Fibroblast of villous mesenchyme (primary cell): ENCODE measurements at regions not wholly inside any gene's neighbourhood (a gene's known extent, or its start where the extent isn't known, plus 50 kb on each side); places are given as distances from the start of the nearest gene placed in this dataset.
"Not testable (repeated sequence)": the region's sequence is repeated elsewhere in the genome, so short reads cannot be mapped to it uniquely, and the experiment has no call there.

ENCODE experiments used
- DNase-seq: peaks from one replicate; pipeline ENCODE4 v3.0.0-alpha.2; 2010; ENCODE audit warnings: low read depth
- H3K4me3 ChIP-seq: 2 replicates; pipeline ENCODE4 v1.5.1; 2011; ENCODE audit warnings: low read depth, mild to moderate bottlenecking, low read length
- CTCF ChIP-seq: IDR thresholded peaks from 2 replicates; pipeline ENCODE4 v1.5.1; 2012; ENCODE audit warnings: low read depth, mild to moderate bottlenecking, low read length; ENCODE audit not compliant: insufficient read depth

- not testable (repeated sequence) for DNase-seq, H3K4me3 ChIP-seq
Observed at GRCh38 chr11:4315292-4315691, 52.9 kb downstream of the OR52B4 start.

- not testable (repeated sequence) for H3K4me3 ChIP-seq, DNase-seq
Observed at GRCh38 chr11:4277225-4277624, 91.0 kb downstream of the OR52B4 start.

- not testable (repeated sequence) for DNase-seq, H3K4me3 ChIP-seq
Observed at GRCh38 chr11:4251085-4251484, 117.1 kb downstream of the OR52B4 start.

GRCh38 chr11:4249475-4249874, 118.7 kb downstream of the OR52B4 start:
- not testable (repeated sequence) for H3K4me3 ChIP-seq, DNase-seq

GRCh38 chr11:4237771-4238170, 130.4 kb downstream of the OR52B4 start:
- H3K4me3 ChIP-seq, DNase-seq: not testable (repeated sequence)

- DNase-seq, H3K4me3 ChIP-seq: not testable (repeated sequence)
Observed at GRCh38 chr11:4218857-4219256, 124.3 kb downstream of the RRM1 start.

- DNase-seq = no peak
- H3K4me3 ChIP-seq = no peak overlapping the region
- no peak for TF ChIP-seq CTCF
Observed at GRCh38 chr11:4213746-4214145, 119.1 kb downstream of the RRM1 start.

- no peak overlapping the region for H3K4me3 ChIP-seq
- TF ChIP-seq CTCF = no peak
- no peak for DNase-seq
Observed at GRCh38 chr11:4211991-4212390, 117.4 kb downstream of the RRM1 start.

- no peak overlapping the region for H3K4me3 ChIP-seq
- TF ChIP-seq CTCF = peak; percentile 11
- DNase-seq = no peak
Observed at GRCh38 chr11:4203603-4204360, 109.2 kb downstream of the RRM1 start.

- no peak for TF ChIP-seq CTCF
- no peak for DNase-seq
- no peak overlapping the region for H3K4me3 ChIP-seq
Observed at GRCh38 chr11:4202749-4203148, 108.2 kb downstream of the RRM1 start.
